H9 (cell line): ENCODE measurements at regions not wholly inside any gene's neighbourhood (a gene's known extent, or its start where the extent isn't known, plus 50 kb on each side); places are given as distances from the start of the nearest gene placed in this dataset.

Experiments
- DNase-seq: peaks from one replicate; pipeline ENCODE4 v3.0.0-alpha.2; 2017
- H2AFZ ChIP-seq: one replicate; pipeline ENCODE4 v1.6.1; 2013; ENCODE audit warnings: mild to moderate bottlenecking, low read length, control low read depth, moderate library complexity
- H2AK5ac ChIP-seq: 2 replicates; pipeline ENCODE4 v1.6.1; 2013; ENCODE audit warnings: low read length, control low read depth, mixed read lengths; ENCODE audit not compliant: insufficient read length
- H2BK120ac ChIP-seq: one replicate; pipeline ENCODE4 v1.6.1; 2013; ENCODE audit warnings: low read depth, mild to moderate bottlenecking, low read length, control low read depth, inconsistent platforms; ENCODE audit not compliant: poor library complexity, severe bottlenecking
- H2BK12ac ChIP-seq: 2 replicates; pipeline ENCODE4 v1.6.1; 2013; ENCODE audit warnings: low read length, control low read depth, mixed read lengths, low read depth; ENCODE audit not compliant: insufficient read length
- H2BK15ac ChIP-seq: 2 replicates; pipeline ENCODE4 v1.6.1; 2013; ENCODE audit warnings: low read depth, low read length, control low read depth
- H2BK20ac ChIP-seq: one replicate; pipeline ENCODE4 v1.6.1; 2013; ENCODE audit warnings: low read depth, mild to moderate bottlenecking, low read length, control low read depth, inconsistent platforms; ENCODE audit not compliant: poor library complexity, severe bottlenecking
- H2BK5ac ChIP-seq: 2 replicates; pipeline ENCODE4 v1.6.1; 2013; ENCODE audit warnings: low read length, control low read depth, mixed read lengths; ENCODE audit not compliant: insufficient read length
- H3K14ac ChIP-seq: 2 replicates; pipeline ENCODE4 v1.6.1; 2013; ENCODE audit warnings: low read length, control low read depth; ENCODE audit not compliant: insufficient read depth
- H3K18ac ChIP-seq: 2 replicates; pipeline ENCODE4 v1.6.1; 2013; ENCODE audit warnings: low read depth, mild to moderate bottlenecking, mixed read lengths, low read length, control low read depth; ENCODE audit not compliant: insufficient read length
- H3K23ac ChIP-seq: 2 replicates; pipeline ENCODE4 v1.6.1; 2013; ENCODE audit warnings: low read length, control low read depth, mixed read lengths, low read depth; ENCODE audit not compliant: insufficient read length
- H3K23me2 ChIP-seq: 2 replicates; pipeline ENCODE4 v1.6.1; 2013; ENCODE audit warnings: low read depth, mild to moderate bottlenecking, mixed read lengths, low read length, control low read depth; ENCODE audit not compliant: insufficient read length, poor library complexity, severe bottlenecking
- H3K27ac ChIP-seq: 2 replicates; pipeline ENCODE4 v1.5.1; 2013; ENCODE audit warnings: low read length, control low read depth, mixed read lengths, low read depth; ENCODE audit not compliant: insufficient read length
- H3K27me3 ChIP-seq: 2 replicates; pipeline ENCODE4 v1.6.1; 2013; ENCODE audit warnings: low read length, control low read depth, inconsistent platforms; ENCODE audit not compliant: insufficient read depth
- H3K4ac ChIP-seq: 2 replicates; pipeline ENCODE4 v1.6.1; 2013; ENCODE audit warnings: low read depth, mild to moderate bottlenecking, control low read depth, inconsistent platforms, low read length, moderate library complexity
- H3K4me1 ChIP-seq: 2 replicates; pipeline ENCODE4 v1.6.1; 2013; ENCODE audit warnings: low read length, control low read depth, inconsistent platforms; ENCODE audit not compliant: insufficient read depth
- H3K4me2 ChIP-seq: 2 replicates; pipeline ENCODE4 v1.6.1; 2013; ENCODE audit warnings: low read length, control low read depth, mixed read lengths; ENCODE audit not compliant: insufficient read length, insufficient read depth
- H3K56ac ChIP-seq: 2 replicates; pipeline ENCODE4 v1.6.1; 2013; ENCODE audit warnings: low read depth, mild to moderate bottlenecking, mixed read lengths, low read length, control low read depth; ENCODE audit not compliant: insufficient read length
- H3K79me1 ChIP-seq: 2 replicates; pipeline ENCODE4 v1.6.1; 2013; ENCODE audit warnings: low read depth, mild to moderate bottlenecking, moderate library complexity, low read length, control low read depth, inconsistent platforms; ENCODE audit not compliant: insufficient read depth, poor library complexity, severe bottlenecking
- H3K79me2 ChIP-seq: 2 replicates; pipeline ENCODE4 v1.6.1; 2013; ENCODE audit warnings: low read length, control low read depth, inconsistent platforms; ENCODE audit not compliant: insufficient read depth
- H3K9ac ChIP-seq: 2 replicates; pipeline ENCODE4 v1.6.1; 2013; ENCODE audit warnings: low read length, control low read depth, mixed read lengths; ENCODE audit not compliant: insufficient read length; ENCODE audit errors: extremely low read depth
- H3K9me3 ChIP-seq: one replicate; pipeline ENCODE4 v1.6.1; 2013; ENCODE audit warnings: low read depth, low read length, inconsistent platforms; ENCODE audit not compliant: control insufficient read depth
- H3T11ph ChIP-seq: one replicate; pipeline ENCODE4 v1.6.1; 2013; ENCODE audit warnings: mild to moderate bottlenecking, low read length, control low read depth, inconsistent platforms
- H4K20me1 ChIP-seq: one replicate; pipeline ENCODE4 v1.6.1; 2013; ENCODE audit not compliant: control insufficient read depth, insufficient read length, insufficient read depth
- H4K5ac ChIP-seq: 2 replicates; pipeline ENCODE4 v1.6.1; 2013; ENCODE audit warnings: low read depth, mild to moderate bottlenecking, mixed read lengths, low read length, control low read depth; ENCODE audit not compliant: insufficient read length
- H4K8ac ChIP-seq: replicated peaks from 2 replicates; pipeline ENCODE4 v1.6.1; 2013; ENCODE audit warnings: low read length, control low read depth, mixed read lengths, low read depth; ENCODE audit not compliant: insufficient read length
- H4K91ac ChIP-seq: 2 replicates; pipeline ENCODE4 v1.6.1; 2013; ENCODE audit warnings: low read depth, mild to moderate bottlenecking, moderate library complexity, mixed read lengths, low read length, control low read depth; ENCODE audit not compliant: insufficient read length
- H3K27ac Mint-ChIP-seq, 3 experiments: 2 replicates in 2 of 3; 3 replicates in 1 of 3; pipeline ENCODE4 v1.8.0; 2020 to 2021; ENCODE audit warnings: mixed read lengths in 3 of 3, mild to moderate bottlenecking in 1 of 3, moderate library complexity in 1 of 3
- H3K27me3 Mint-ChIP-seq: 2 replicates; pipeline ENCODE4 v1.8.0; 2021; ENCODE audit warnings: low read depth, mild to moderate bottlenecking, moderate library complexity, mixed read lengths
- H3K36me3 Mint-ChIP-seq, 3 experiments: 2 replicates in 2 of 3; 3 replicates in 1 of 3; pipeline ENCODE4 v1.8.0; 2020 to 2021; ENCODE audit warnings: low read depth in 3 of 3, mixed read lengths in 3 of 3; ENCODE audit not compliant: insufficient read depth in 1 of 3
- H3K4me1 Mint-ChIP-seq, 2 experiments: 2 replicates each; pipeline ENCODE4 v1.8.0; 2020; ENCODE audit warnings: mixed read lengths in 2 of 2
- H3K4me3 Mint-ChIP-seq, 2 experiments: 2 replicates in 1 of 2; 3 replicates in 1 of 2; pipeline ENCODE4 v1.8.0; 2020 to 2021; ENCODE audit warnings: mild to moderate bottlenecking in 2 of 2, mixed read lengths in 2 of 2, moderate library complexity in 1 of 2
- H3K9me3 Mint-ChIP-seq, 2 experiments: 2 replicates in 1 of 2; 3 replicates in 1 of 2; pipeline ENCODE4 v1.8.0; 2020; ENCODE audit warnings: mild to moderate bottlenecking in 2 of 2, mixed read lengths in 2 of 2, moderate library complexity in 1 of 2
- WGBS: extraction: QIAGEN DNeasy Blood & Tissue Kit; methylation state at CpG from one replicate; pipeline ENCODE4 v1.1.7; 2013; ENCODE audit warnings: missing lambda C conversion rate, low lambda C conversion rate, mixed read lengths; ENCODE audit not compliant: insufficient read length; ENCODE audit errors: extremely low coverage; 5-methylcytosine and 5-hydroxymethylcytosine counted together
- TF ChIP-seq, protein P1 (sequence below): fragments of 200-600 bp; sonication (generic); conservative IDR thresholded peaks from 3 replicates; pipeline ENCODE4 v1.8.0; 2021; ENCODE audit warnings: antibody characterized with exemption, mild to moderate bottlenecking

GRCh38 chrX:104427073-104427472 is 138.9 kb upstream of the IL1RAPL2 start:
- TF ChIP-seq, protein P1, sequence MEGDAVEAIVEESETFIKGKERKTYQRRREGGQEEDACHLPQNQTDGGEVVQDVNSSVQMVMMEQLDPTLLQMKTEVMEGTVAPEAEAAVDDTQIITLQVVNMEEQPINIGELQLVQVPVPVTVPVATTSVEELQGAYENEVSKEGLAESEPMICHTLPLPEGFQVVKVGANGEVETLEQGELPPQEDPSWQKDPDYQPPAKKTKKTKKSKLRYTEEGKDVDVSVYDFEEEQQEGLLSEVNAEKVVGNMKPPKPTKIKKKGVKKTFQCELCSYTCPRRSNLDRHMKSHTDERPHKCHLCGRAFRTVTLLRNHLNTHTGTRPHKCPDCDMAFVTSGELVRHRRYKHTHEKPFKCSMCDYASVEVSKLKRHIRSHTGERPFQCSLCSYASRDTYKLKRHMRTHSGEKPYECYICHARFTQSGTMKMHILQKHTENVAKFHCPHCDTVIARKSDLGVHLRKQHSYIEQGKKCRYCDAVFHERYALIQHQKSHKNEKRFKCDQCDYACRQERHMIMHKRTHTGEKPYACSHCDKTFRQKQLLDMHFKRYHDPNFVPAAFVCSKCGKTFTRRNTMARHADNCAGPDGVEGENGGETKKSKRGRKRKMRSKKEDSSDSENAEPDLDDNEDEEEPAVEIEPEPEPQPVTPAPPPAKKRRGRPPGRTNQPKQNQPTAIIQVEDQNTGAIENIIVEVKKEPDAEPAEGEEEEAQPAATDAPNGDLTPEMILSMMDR = no peak
- no CpG with 5 or more reads among the region's 6 CpGs for WGBS
- H3K79me2 ChIP-seq = no peaks in the 10 kb centered on the region
- no peaks in the 10 kb centered on the region for H3K9me3 ChIP-seq
- no peak overlapping the region for H4K5ac ChIP-seq
- no peak overlapping the region for H3K56ac ChIP-seq
- H3K4me1 ChIP-seq = no peaks in the 10 kb centered on the region
- H3K79me1 ChIP-seq = no peaks in the 10 kb centered on the region
- H3K27me3 ChIP-seq = no peaks in the 10 kb centered on the region
- no peaks in the 10 kb centered on the region for H3K23me2 ChIP-seq
- H3T11ph ChIP-seq = no peak overlapping the region
- Mint-ChIP-seq H3K4me1 (peaks cover 0 to 8% of the 10 kb centered on the region in 2 experiments; a peak in 2 of 4 replicates), H3K27ac (no peak overlapping the region), H3K27me3 (peaks cover 2% of the 10 kb centered on the region), H3K36me3 (no peaks in the 10 kb centered on the region), H3K4me3 (no peak overlapping the region), H3K9me3 (peaks cover 0 to 44% of the 10 kb centered on the region in 2 experiments; a peak in 2 of 5 replicates)
- no peak overlapping the region for H2BK12ac ChIP-seq
- no peak overlapping the region for H2BK5ac ChIP-seq
- no peak overlapping the region for H2AK5ac ChIP-seq
- no peak overlapping the region for H2AFZ ChIP-seq
- H2BK120ac ChIP-seq = no peak overlapping the region
- H4K91ac ChIP-seq = no peak overlapping the region
- H2BK15ac ChIP-seq = no peak overlapping the region
- H3K27ac ChIP-seq = no peak overlapping the region
- H4K20me1 ChIP-seq = no peaks in the 10 kb centered on the region
- no peak for DNase-seq
- no peak overlapping the region for H2BK20ac ChIP-seq
- H3K9ac ChIP-seq = no peak overlapping the region
- no peak overlapping the region for H4K8ac ChIP-seq
- H3K14ac ChIP-seq = no peak overlapping the region
- no peak overlapping the region for H3K23ac ChIP-seq
- no peak overlapping the region for H3K18ac ChIP-seq
- H3K4me2 ChIP-seq = no peak overlapping the region
- no peak overlapping the region for H3K4ac ChIP-seq
